NCI-H2227 (cell line): ENCODE measurements at regions not wholly inside any gene's neighbourhood (a gene's known extent, or its start where the extent isn't known, plus 50 kb on each side); places are given as distances from the start of the nearest gene placed in this dataset.

ENCODE experiments used
- DNase-seq: peaks from one replicate; lab custom pipeline; 2025; ENCODE audit not compliant: unreplicated experiment; lab: John Stamatoyannopoulos, UW

- DNase-seq: no peak
Observed at GRCh38 chr17:69761767-69762321, 313.2 kb upstream of the KCNJ16 start.

- DNase-seq: no peak
Observed at GRCh38 chr17:69762359-69762758, 312.7 kb upstream of the KCNJ16 start.

GRCh38 chr17:69762766-69763165 lies 312.3 kb upstream of the KCNJ16 start:
- DNase-seq: no peak

- no peak for DNase-seq
Observed at GRCh38 chr17:69763503-69763902, 311.5 kb upstream of the KCNJ16 start.

- DNase-seq: no peak
Observed at GRCh38 chr17:69764146-69764545, 310.9 kb upstream of the KCNJ16 start.

GRCh38 chr17:69769050-69769449 lies 306.0 kb upstream of the KCNJ16 start:
- DNase-seq: no peak

- DNase-seq: no peak
Observed at GRCh38 chr17:69773081-69773480, 301.9 kb upstream of the KCNJ16 start.

- no peak for DNase-seq
Observed at GRCh38 chr17:69779378-69780214, 295.4 kb upstream of the KCNJ16 start.

GRCh38 chr17:69783865-69784264 lies 291.2 kb upstream of the KCNJ16 start:
- no peak for DNase-seq

- DNase-seq: no peak
Observed at GRCh38 chr17:69788957-69789356, 286.1 kb upstream of the KCNJ16 start.

GRCh38 chr17:69796078-69796477 lies 278.9 kb upstream of the KCNJ16 start:
- DNase-seq: no peak

- DNase-seq: no peak
Observed at GRCh38 chr17:69800870-69801269, 274.2 kb upstream of the KCNJ16 start.

- no peak for DNase-seq
Observed at GRCh38 chr17:69801368-69801767, 273.7 kb upstream of the KCNJ16 start.

GRCh38 chr17:69802045-69802740 lies 272.8 kb upstream of the KCNJ16 start:
- no peak for DNase-seq

- no peak for DNase-seq
Observed at GRCh38 chr17:69809331-69809730, 265.7 kb upstream of the KCNJ16 start.

- no peak for DNase-seq
Observed at GRCh38 chr17:69810326-69810965, 264.6 kb upstream of the KCNJ16 start.

GRCh38 chr17:69812240-69812837 lies 262.7 kb upstream of the KCNJ16 start:
- DNase-seq: no peak

GRCh38 chr17:69814031-69814430 lies 261.0 kb upstream of the KCNJ16 start:
- DNase-seq: no peak

GRCh38 chr17:69815406-69815805 lies 259.6 kb upstream of the KCNJ16 start:
- no peak for DNase-seq

- DNase-seq: no peak
Observed at GRCh38 chr17:69818467-69818866, 256.6 kb upstream of the KCNJ16 start.
